H1 (cell line): ENCODE measurements at regions not wholly inside any gene's neighbourhood (a gene's known extent, or its start where the extent isn't known, plus 50 kb on each side); places are given as distances from the start of the nearest gene placed in this dataset.

Experiments
- FOSL1 ChIP-seq: IDR thresholded peaks from 2 replicates; pipeline ENCODE4 v1.6.1; 2011; ENCODE audit warnings: mild to moderate bottlenecking, low read depth, low read length, moderate library complexity; ENCODE audit not compliant: insufficient read depth
- GABPA ChIP-seq: IDR thresholded peaks from 2 replicates; pipeline ENCODE4 v1.6.1; 2011; ENCODE audit warnings: mild to moderate bottlenecking, low read length, moderate library complexity, borderline replicate concordance; ENCODE audit not compliant: insufficient read depth
- KDM5A ChIP-seq: fragments of 200-600 bp; IDR thresholded peaks from 2 replicates; pipeline ENCODE4 v1.7.1; 2012; ENCODE audit warnings: mild to moderate bottlenecking, low read length, inconsistent platforms, mixed read lengths
- SAP30 ChIP-seq: fragments of 300-600 bp; sonication (generic); IDR thresholded peaks from 2 replicates; pipeline ENCODE4 v1.7.1; 2012; ENCODE audit warnings: low read length, moderate library complexity, mild to moderate bottlenecking, inconsistent platforms; ENCODE audit not compliant: insufficient read depth, insufficient replicate concordance

DNA sequence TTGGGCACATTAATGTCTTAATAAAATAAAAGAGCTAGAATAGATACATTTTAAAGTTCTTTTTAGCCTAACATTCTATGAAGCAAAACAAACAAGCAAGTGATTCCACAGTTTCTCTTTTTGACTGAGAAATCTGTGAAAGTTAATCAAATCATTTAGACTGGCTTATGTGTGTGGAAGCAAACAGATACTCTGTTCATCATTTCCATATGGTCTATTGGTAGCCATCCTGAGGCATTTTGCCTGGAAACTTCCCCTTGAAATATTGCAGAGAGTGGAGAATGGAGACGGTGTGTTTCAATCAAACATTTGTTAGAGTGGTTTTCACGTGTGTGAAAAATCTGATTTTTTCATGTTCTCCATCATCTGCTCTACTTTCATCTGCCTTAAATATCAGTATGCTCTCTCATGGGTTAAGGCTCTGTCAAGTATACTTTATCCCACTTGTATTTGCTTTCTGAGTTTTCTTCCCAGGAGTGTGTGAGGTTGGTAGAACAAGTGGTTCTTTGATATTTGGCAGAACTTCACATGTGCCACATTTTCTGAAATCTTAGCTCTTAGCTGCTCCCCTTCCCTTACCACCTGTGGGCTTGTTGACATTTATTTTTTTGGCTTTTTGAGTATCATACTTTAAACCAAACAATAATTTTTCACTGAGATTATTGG lies 139.1 kb upstream of the PTGFR start (continued):
- TF ChIP-seq GABPA (no peak), FOSL1 (no peak), SAP30 (no peak), KDM5A (no peak)
